K562 (cell line): ENCODE measurements at regions not wholly inside any gene's neighbourhood (a gene's known extent, or its start where the extent isn't known, plus 50 kb on each side); places are given as distances from the start of the nearest gene placed in this dataset.

ENCODE experiments used
- TAF1 ChIP-seq: IDR thresholded peaks from 2 replicates; pipeline ENCODE4 v1.6.1; 2011; ENCODE audit warnings: mild to moderate bottlenecking, low read length, moderate library complexity; ENCODE audit not compliant: insufficient read depth, control insufficient read depth, severe bottlenecking; ENCODE audit errors: extremely low read depth
- TEAD4 ChIP-seq, 2 experiments: sonication (generic) in 1 of 2; formaldehyde crosslinking in 1 of 2; IDR thresholded peaks; 2 replicates each; pipeline versions ENCODE4 v1.6.1 to v1.8.0; 2012 to 2022; ENCODE audit warnings: borderline replicate concordance in 1 of 2, inconsistent platforms in 1 of 2, low read length in 1 of 2, mild to moderate bottlenecking in 1 of 2, missing genetic modification reagents in 1 of 2
- ZNF263 ChIP-seq: sonication (generic); formaldehyde crosslinking; IDR thresholded peaks from 2 replicates; pipeline ENCODE4 v1.8.0; 2022; ENCODE audit warnings: mild to moderate bottlenecking, missing genetic modification reagents, borderline replicate concordance
- TF ChIP-seq, protein P1 (sequence below): sonication (generic); formaldehyde crosslinking; IDR thresholded peaks from 2 replicates; pipeline ENCODE4 v1.8.0; 2022; ENCODE audit warnings: missing genetic modification reagents, mild to moderate bottlenecking, borderline replicate concordance

DNA sequence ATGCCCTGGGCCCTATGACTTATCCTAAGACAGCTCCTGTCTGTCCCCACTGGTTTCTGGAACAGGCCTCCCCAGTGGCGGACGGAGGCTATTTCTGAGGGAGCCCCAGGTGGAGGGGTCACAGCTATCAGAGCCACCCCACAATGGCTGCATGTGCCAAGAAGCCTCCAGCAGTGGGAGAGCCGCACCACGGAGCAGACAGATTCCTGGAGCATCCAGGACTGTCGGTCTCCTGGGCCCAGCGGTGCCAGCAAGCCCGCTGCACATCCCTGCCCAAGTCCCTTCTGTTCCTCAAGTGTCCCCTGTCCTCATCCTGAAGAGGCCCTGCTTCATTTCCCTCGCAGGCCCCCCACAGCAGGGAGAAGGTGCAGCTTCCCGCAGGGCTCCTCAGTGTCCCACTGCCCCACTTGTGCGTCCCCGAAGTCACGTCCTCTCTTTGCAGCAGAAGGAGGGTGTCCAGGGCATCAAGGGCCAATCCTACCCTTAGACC, 193.0 kb upstream of the SHH start:
- no peak for TF ChIP-seq TAF1
- TF ChIP-seq, protein P1, sequence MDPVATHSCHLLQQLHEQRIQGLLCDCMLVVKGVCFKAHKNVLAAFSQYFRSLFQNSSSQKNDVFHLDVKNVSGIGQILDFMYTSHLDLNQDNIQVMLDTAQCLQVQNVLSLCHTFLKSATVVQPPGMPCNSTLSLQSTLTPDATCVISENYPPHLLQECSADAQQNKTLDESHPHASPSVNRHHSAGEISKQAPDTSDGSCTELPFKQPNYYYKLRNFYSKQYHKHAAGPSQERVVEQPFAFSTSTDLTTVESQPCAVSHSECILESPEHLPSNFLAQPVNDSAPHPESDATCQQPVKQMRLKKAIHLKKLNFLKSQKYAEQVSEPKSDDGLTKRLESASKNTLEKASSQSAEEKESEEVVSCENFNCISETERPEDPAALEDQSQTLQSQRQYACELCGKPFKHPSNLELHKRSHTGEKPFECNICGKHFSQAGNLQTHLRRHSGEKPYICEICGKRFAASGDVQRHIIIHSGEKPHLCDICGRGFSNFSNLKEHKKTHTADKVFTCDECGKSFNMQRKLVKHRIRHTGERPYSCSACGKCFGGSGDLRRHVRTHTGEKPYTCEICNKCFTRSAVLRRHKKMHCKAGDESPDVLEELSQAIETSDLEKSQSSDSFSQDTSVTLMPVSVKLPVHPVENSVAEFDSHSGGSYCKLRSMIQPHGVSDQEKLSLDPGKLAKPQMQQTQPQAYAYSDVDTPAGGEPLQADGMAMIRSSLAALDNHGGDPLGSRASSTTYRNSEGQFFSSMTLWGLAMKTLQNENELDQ (CRISPR knock-in tag): no peak
- TF ChIP-seq ZNF263 (CRISPR knock-in tag): no peak
- no peak for TF ChIP-seq TEAD4 (IDR thresholded peaks at IDR 0.05; ENCODE audit: low read length)
- no peak for TF ChIP-seq TEAD4 (CRISPR knock-in tag; IDR thresholded peaks at IDR 0.05; ENCODE audit: borderline replicate concordance)
